DND-41 (cell line): ENCODE measurements at regions not wholly inside any gene's neighbourhood (a gene's known extent, or its start where the extent isn't known, plus 50 kb on each side); places are given as distances from the start of the nearest gene placed in this dataset.

Source experiments
- ATAC-seq: fragments of 200-7000 bp; cut with Tn5 transposase; 3 replicates; pipeline ENCODE4 v1.9.1; 2021; ENCODE audit warnings: low read depth; ENCODE audit not compliant: insufficient read depth
- DNase-seq: peaks from one replicate; pipeline ENCODE4 v3.0.0-alpha.2; 2020
- H2AFZ ChIP-seq: 2 replicates; pipeline ENCODE4 v1.6.0; 2012; ENCODE audit warnings: low read depth, low read length
- H3K27ac ChIP-seq: 2 replicates; pipeline ENCODE4 v1.5.1; 2012; ENCODE audit warnings: low read length, inconsistent platforms
- H3K27me3 ChIP-seq: fragments of 200-600 bp; sonication (generic); 2 replicates; pipeline ENCODE4 v1.6.0; 2012; ENCODE audit warnings: low read length, mild to moderate bottlenecking, inconsistent platforms; ENCODE audit not compliant: insufficient read depth, poor library complexity
- H3K36me3 ChIP-seq: 2 replicates; pipeline ENCODE4 v1.5.1; 2012; ENCODE audit warnings: low read length, inconsistent platforms; ENCODE audit not compliant: insufficient read depth
- H3K4me1 ChIP-seq: 2 replicates; pipeline ENCODE4 v1.5.1; 2012; ENCODE audit warnings: mild to moderate bottlenecking, low read length; ENCODE audit not compliant: insufficient read depth
- H3K4me2 ChIP-seq: 2 replicates; pipeline ENCODE4 v1.6.0; 2012; ENCODE audit warnings: mild to moderate bottlenecking, moderate library complexity, low read length, inconsistent platforms; ENCODE audit not compliant: insufficient read depth
- H3K4me3 ChIP-seq, 2 experiments: fragments of 200-600 bp in 1 of 2; shearing (Covaris generic) in 1 of 2; 2 replicates each; pipeline ENCODE4 v1.5.1; 2012 to 2016; ENCODE audit warnings: inconsistent platforms in 2 of 2, low read length in 2 of 2, mild to moderate bottlenecking in 2 of 2, low read depth in 1 of 2, moderate library complexity in 1 of 2
- H3K79me2 ChIP-seq: 2 replicates; pipeline ENCODE4 v1.6.0; 2012; ENCODE audit warnings: low read length, inconsistent platforms; ENCODE audit not compliant: insufficient read depth
- H3K9ac ChIP-seq: 2 replicates; pipeline ENCODE4 v1.6.0; 2012; ENCODE audit warnings: low read depth, mild to moderate bottlenecking, inconsistent platforms, low read length, moderate library complexity
- H3K9me3 ChIP-seq: 2 replicates; pipeline ENCODE4 v1.5.1; 2012; ENCODE audit warnings: low read length, moderate library complexity, mild to moderate bottlenecking, inconsistent platforms; ENCODE audit not compliant: insufficient read depth, severe bottlenecking
- H4K20me1 ChIP-seq: 2 replicates; pipeline ENCODE4 v1.6.0; 2012; ENCODE audit warnings: low read length; ENCODE audit not compliant: insufficient read depth
- EZH2 ChIP-seq: IDR thresholded peaks from 3 replicates; pipeline ENCODE4 v1.6.1; 2012; ENCODE audit warnings: borderline replicate concordance, low read depth, mild to moderate bottlenecking, moderate library complexity, low read length, inconsistent platforms; ENCODE audit not compliant: severe bottlenecking
- TF ChIP-seq, protein P1 (sequence below): IDR thresholded peaks from 2 replicates; pipeline ENCODE4 v1.5.1; 2012; ENCODE audit warnings: borderline replicate concordance, low read length, moderate library complexity, mild to moderate bottlenecking; ENCODE audit not compliant: poor library complexity, severe bottlenecking; ENCODE audit errors: extremely low read depth

DNA sequence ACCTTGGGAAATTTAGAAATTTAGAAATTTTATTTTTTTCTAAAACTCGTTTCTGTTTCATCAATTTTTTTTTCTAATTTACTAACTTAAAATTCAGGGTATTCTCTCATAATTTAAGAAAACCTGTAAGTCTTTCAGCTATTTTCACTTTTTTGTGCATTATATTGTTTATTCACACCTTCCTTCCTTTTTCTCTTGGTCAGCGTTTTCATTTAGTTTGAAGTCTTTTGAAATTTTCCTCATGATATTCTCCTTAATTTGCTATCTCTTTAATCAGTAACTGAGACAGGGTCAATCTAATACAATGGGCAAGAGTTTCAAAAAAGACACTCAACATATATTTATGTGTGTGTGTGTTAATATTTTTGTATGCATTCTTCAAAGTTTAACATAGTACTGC lies 50.5 kb upstream of the MSTN start:
- DNase-seq = no peak
- Histone ChIP-seq H4K20me1 (no peaks in the 10 kb centered on the region), H2AFZ (no peak overlapping the region), H3K36me3 (no peaks in the 10 kb centered on the region), H3K4me3 (no peak overlapping the region), H3K9ac (no peak overlapping the region), H3K4me1 (no peaks in the 10 kb centered on the region), H3K4me2 (no peak overlapping the region), H3K9me3 (no peaks in the 10 kb centered on the region), H3K27ac (no peak overlapping the region), H3K79me2 (no peaks in the 10 kb centered on the region), H3K27me3 (no peaks in the 10 kb centered on the region)
- ATAC-seq = no peak
- no peak for TF ChIP-seq EZH2
- TF ChIP-seq, protein P1, sequence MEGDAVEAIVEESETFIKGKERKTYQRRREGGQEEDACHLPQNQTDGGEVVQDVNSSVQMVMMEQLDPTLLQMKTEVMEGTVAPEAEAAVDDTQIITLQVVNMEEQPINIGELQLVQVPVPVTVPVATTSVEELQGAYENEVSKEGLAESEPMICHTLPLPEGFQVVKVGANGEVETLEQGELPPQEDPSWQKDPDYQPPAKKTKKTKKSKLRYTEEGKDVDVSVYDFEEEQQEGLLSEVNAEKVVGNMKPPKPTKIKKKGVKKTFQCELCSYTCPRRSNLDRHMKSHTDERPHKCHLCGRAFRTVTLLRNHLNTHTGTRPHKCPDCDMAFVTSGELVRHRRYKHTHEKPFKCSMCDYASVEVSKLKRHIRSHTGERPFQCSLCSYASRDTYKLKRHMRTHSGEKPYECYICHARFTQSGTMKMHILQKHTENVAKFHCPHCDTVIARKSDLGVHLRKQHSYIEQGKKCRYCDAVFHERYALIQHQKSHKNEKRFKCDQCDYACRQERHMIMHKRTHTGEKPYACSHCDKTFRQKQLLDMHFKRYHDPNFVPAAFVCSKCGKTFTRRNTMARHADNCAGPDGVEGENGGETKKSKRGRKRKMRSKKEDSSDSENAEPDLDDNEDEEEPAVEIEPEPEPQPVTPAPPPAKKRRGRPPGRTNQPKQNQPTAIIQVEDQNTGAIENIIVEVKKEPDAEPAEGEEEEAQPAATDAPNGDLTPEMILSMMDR = no peak
